ENCODE measurements at regions not wholly inside any gene's neighbourhood (a gene's known extent, or its start where the extent isn't known, plus 50 kb on each side); places are given as distances from the start of the nearest gene placed in this dataset.

- Mint-ChIP-seq H3K27ac (peak overlapping the region; percentile 59), H3K27me3 (peaks cover 9% of the 10 kb centered on the region), H3K36me3 (no peaks in the 10 kb centered on the region), H3K4me1 (peaks cover 12% of the 10 kb centered on the region), H3K9me3 (no peaks in the 10 kb centered on the region), H3K4me3 (no peak overlapping the region)
- no peak for DNase-seq
- ATAC-seq (ENCODE audit: low read depth), result no peak
- POLR2A ChIA-PET, result interaction anchor here (0.7 kb wide), 1 partner anchor 453 kb away, joined by 3 read pairs; no protein-coding TSS in a partner anchor
Measured at GRCh38 chr6:14664621-14665315, 547.2 kb downstream of the CD83 start.

GRCh38 chr6:14665827-14666724 lies 548.5 kb downstream of the CD83 start:
- DNase-seq, result no peak
- no peak overlapping the region for H3K4me3 Mint-ChIP-seq
- H3K4me1 Mint-ChIP-seq, result peaks cover 12% of the 10 kb centered on the region
- H3K27me3 Mint-ChIP-seq, result peaks cover 10% of the 10 kb centered on the region
- peak overlapping the region; percentile 2 for H3K27ac Mint-ChIP-seq
- no peaks in the 10 kb centered on the region for H3K9me3 Mint-ChIP-seq
- H3K36me3 Mint-ChIP-seq, result no peaks in the 10 kb centered on the region
- POLR2A ChIA-PET, result no interaction called here
- ATAC-seq (ENCODE audit: low read depth), result no peak

- POLR2A ChIA-PET, result no interaction called here
- Mint-ChIP-seq H3K36me3 (no peaks in the 10 kb centered on the region), H3K4me3 (no peak overlapping the region), H3K9me3 (no peaks in the 10 kb centered on the region), H3K27me3 (peaks cover 13% of the 10 kb centered on the region), H3K4me1 (no peaks in the 10 kb centered on the region), H3K27ac (peak overlapping the region; percentile 40)
- ATAC-seq (ENCODE audit: low read depth) (no peak), DNase-seq (no peak)
Measured at GRCh38 chr6:14670806-14671205, 553.2 kb downstream of the CD83 start.

DNA sequence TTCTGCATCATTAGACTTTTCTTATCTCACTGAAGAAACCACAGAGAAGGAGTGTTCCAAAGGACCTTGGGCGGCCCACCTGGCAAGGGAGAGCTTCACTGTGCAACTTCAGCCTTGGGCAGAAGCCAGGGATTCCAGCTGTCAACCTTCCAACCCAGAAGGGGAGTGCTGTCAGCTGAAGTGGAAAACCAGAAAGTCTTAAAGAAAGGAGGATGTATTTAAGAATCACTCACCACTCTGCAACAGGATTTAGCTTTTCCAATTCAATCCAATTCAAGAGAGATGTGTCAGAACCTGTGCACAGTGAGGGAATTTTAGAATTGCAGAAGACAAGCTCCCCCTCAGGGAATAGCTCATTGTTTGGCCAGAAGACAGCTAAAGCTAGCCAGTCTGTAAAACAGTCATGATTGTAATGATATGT lies 553.7 kb downstream of the CD83 start:
- peaks cover 11% of the 10 kb centered on the region for H3K27me3 Mint-ChIP-seq
- no peaks in the 10 kb centered on the region for H3K9me3 Mint-ChIP-seq
- no peak for DNase-seq
- peak overlapping the region; percentile 40 for H3K27ac Mint-ChIP-seq
- H3K4me3 Mint-ChIP-seq, result no peak overlapping the region
- H3K36me3 Mint-ChIP-seq, result no peaks in the 10 kb centered on the region
- no peaks in the 10 kb centered on the region for H3K4me1 Mint-ChIP-seq
- ATAC-seq (ENCODE audit: low read depth), result no peak
- POLR2A ChIA-PET, result no interaction called here

- no peaks in the 10 kb centered on the region for H3K9me3 Mint-ChIP-seq
- H3K27me3 Mint-ChIP-seq, result peaks cover 11% of the 10 kb centered on the region
- H3K4me1 Mint-ChIP-seq, result no peaks in the 10 kb centered on the region
- POLR2A ChIA-PET, result no interaction called here
- no peak overlapping the region for H3K27ac Mint-ChIP-seq
- DNase-seq (no peak), ATAC-seq (ENCODE audit: low read depth) (no peak)
- H3K36me3 Mint-ChIP-seq, result no peaks in the 10 kb centered on the region
- H3K4me3 Mint-ChIP-seq, result no peak overlapping the region
Measured at GRCh38 chr6:14671937-14672336, 554.4 kb downstream of the CD83 start.

GRCh38 chr6:14673201-14673600 lies 555.6 kb downstream of the CD83 start:
- no peaks in the 10 kb centered on the region for H3K9me3 Mint-ChIP-seq
- no peak overlapping the region for H3K4me3 Mint-ChIP-seq
- ATAC-seq (ENCODE audit: low read depth) (no peak), DNase-seq (no peak)
- POLR2A ChIA-PET, result no interaction called here
- H3K27me3 Mint-ChIP-seq, result peaks cover 11% of the 10 kb centered on the region
- no peaks in the 10 kb centered on the region for H3K36me3 Mint-ChIP-seq
- H3K4me1 Mint-ChIP-seq, result no peaks in the 10 kb centered on the region
- H3K27ac Mint-ChIP-seq, result no peak overlapping the region

DNA sequence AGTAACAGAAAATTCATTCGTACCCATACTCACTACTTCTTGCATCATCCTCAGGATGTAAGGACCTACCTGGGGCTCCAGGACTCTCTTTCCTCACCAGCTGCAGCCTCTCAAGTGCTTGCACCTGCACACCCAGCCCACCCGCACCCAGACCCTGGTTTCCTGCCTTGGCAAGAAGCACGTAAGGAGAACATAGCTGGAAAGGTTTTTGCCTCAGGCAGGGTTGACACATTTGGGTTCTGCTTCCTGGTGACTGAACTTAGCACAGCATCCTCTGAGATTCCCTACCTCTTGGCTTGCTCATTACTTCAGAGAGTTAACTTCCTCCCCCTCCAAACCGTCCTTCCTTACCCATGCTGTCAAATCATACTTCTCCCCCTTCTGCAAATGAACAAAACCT lies 556.9 kb downstream of the CD83 start:
- no peak for DNase-seq
- ATAC-seq (ENCODE audit: low read depth), result no peak
- POLR2A ChIA-PET, result interaction anchor here (0.6 kb wide), 1 partner anchor 17 kb away, joined by 3 read pairs; no protein-coding TSS in a partner anchor
- no peaks in the 10 kb centered on the region for H3K9me3 Mint-ChIP-seq
- no peak overlapping the region for H3K27ac Mint-ChIP-seq
- H3K36me3 Mint-ChIP-seq, result no peaks in the 10 kb centered on the region
- no peaks in the 10 kb centered on the region for H3K4me1 Mint-ChIP-seq
- H3K4me3 Mint-ChIP-seq, result no peak overlapping the region
- H3K27me3 Mint-ChIP-seq, result peaks cover 11% of the 10 kb centered on the region

GRCh38 chr6:14674867-14675648 lies 557.5 kb downstream of the CD83 start:
- no peaks in the 10 kb centered on the region for H3K36me3 Mint-ChIP-seq
- peaks cover 8% of the 10 kb centered on the region for H3K27me3 Mint-ChIP-seq
- no peaks in the 10 kb centered on the region for H3K9me3 Mint-ChIP-seq
- no peak overlapping the region for H3K27ac Mint-ChIP-seq
- ATAC-seq (ENCODE audit: low read depth) (no peak), DNase-seq (no peak)
- no peaks in the 10 kb centered on the region for H3K4me1 Mint-ChIP-seq
- POLR2A ChIA-PET, result interaction anchor here (0.6 kb wide), 1 partner anchor 16 kb away, joined by 3 read pairs; no protein-coding TSS in a partner anchor
- H3K4me3 Mint-ChIP-seq, result no peak overlapping the region

DNA sequence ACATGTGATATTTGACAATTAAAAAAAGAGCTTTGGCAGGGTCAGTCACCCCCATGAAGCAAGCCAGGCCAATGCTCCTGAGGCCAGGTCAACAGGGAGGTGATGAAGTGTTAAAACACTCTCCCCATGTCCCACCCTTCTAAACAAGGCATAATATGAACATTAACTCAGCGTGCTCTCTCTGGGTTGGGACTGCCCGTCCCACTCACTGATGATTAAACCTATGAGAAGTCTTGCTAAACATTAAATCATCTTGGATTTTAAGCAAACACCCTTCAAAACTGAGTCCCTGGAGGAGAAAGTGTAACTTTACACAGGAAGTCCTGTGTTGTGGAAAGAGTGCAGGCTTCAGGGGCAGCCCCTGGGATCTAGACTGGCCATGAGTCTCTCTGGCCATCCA lies 558.5 kb downstream of the CD83 start:
- DNase-seq (no peak), ATAC-seq (ENCODE audit: low read depth) (no peak)
- H3K27ac Mint-ChIP-seq, result no peak overlapping the region
- H3K36me3 Mint-ChIP-seq, result no peaks in the 10 kb centered on the region
- POLR2A ChIA-PET, result no interaction called here
- no peak overlapping the region for H3K4me3 Mint-ChIP-seq
- H3K4me1 Mint-ChIP-seq, result no peaks in the 10 kb centered on the region
- H3K9me3 Mint-ChIP-seq, result no peaks in the 10 kb centered on the region
- H3K27me3 Mint-ChIP-seq, result peaks cover 7% of the 10 kb centered on the region

GRCh38 chr6:14676977-14677781 lies 559.6 kb downstream of the CD83 start:
- POLR2A ChIA-PET, result no interaction called here
- no peak for ATAC-seq (ENCODE audit: low read depth)

GRCh38 chr6:14681699-14682487 lies 564.0 kb upstream of the JARID2 start:
- Mint-ChIP-seq H3K4me1 (no peaks in the 10 kb centered on the region), H3K9me3 (no peaks in the 10 kb centered on the region), H3K36me3 (no peaks in the 10 kb centered on the region), H3K27ac (no peak overlapping the region), H3K4me3 (no peak overlapping the region), H3K27me3 (peaks cover 3% of the 10 kb centered on the region)
- ATAC-seq (ENCODE audit: low read depth) (no peak), DNase-seq (no peak)
- POLR2A ChIA-PET, result no interaction called here

More at GRCh38 chr6:14676977-14677781, 559.6 kb downstream of the CD83 start:
- Mint-ChIP-seq H3K4me1 (no peaks in the 10 kb centered on the region), H3K36me3 (no peaks in the 10 kb centered on the region), H3K27me3 (peaks cover 4% of the 10 kb centered on the region), H3K9me3 (no peaks in the 10 kb centered on the region), H3K27ac (no peak overlapping the region), H3K4me3 (no peak overlapping the region)
- no peak for DNase-seq

GRCh38 chr6:14682812-14683211 lies 563.1 kb upstream of the JARID2 start:
- DNase-seq (no peak), ATAC-seq (ENCODE audit: low read depth) (no peak)
- POLR2A ChIA-PET, result no interaction called here
- Mint-ChIP-seq H3K4me1 (no peaks in the 10 kb centered on the region), H3K27ac (no peak overlapping the region), H3K9me3 (no peaks in the 10 kb centered on the region), H3K4me3 (no peak overlapping the region), H3K27me3 (peaks cover 3% of the 10 kb centered on the region), H3K36me3 (no peaks in the 10 kb centered on the region)

Data from activated naive CD8-positive, alpha-beta T cell treated with anti-CD3 and anti-CD28 coated beads, Interleukin-2, amount 10 ng/mL, durations not matched to agents 7 days and 5 days (primary cell).